M059J (cell line): ENCODE measurements at regions not wholly inside any gene's neighbourhood (a gene's known extent, or its start where the extent isn't known, plus 50 kb on each side); places are given as distances from the start of the nearest gene placed in this dataset.
A peak's percentile ranks its signal among the peaks of the same experiment; 100 is the strongest.
"Not testable (repeated sequence)": the region's sequence is repeated elsewhere in the genome, so short reads cannot be mapped to it uniquely, and the experiment has no call there.

Source experiments
- DNase-seq: peaks from one replicate; pipeline ENCODE4 v3.0.0-alpha.2; 2012; ENCODE audit warnings: low read depth

- peak; percentile 47 for DNase-seq
Measured at GRCh38 chr2:219726916-219727315, 99.5 kb downstream of the SLC4A3 start.

- DNase-seq: no peak
Measured at GRCh38 chr2:219727771-219728429, 100.5 kb downstream of the SLC4A3 start.

- no peak for DNase-seq
Measured at GRCh38 chr2:219728991-219729487, 101.6 kb downstream of the SLC4A3 start.

- DNase-seq: no peak
Measured at GRCh38 chr2:219731173-219731572, 103.7 kb downstream of the SLC4A3 start.

GRCh38 chr2:219733106-219733505, 105.7 kb downstream of the SLC4A3 start:
- DNase-seq: no peak

- no peak for DNase-seq
Measured at GRCh38 chr2:219733746-219734145, 106.3 kb downstream of the SLC4A3 start.

GRCh38 chr2:219736209-219736608, 108.8 kb downstream of the SLC4A3 start:
- DNase-seq: peak; percentile 75

GRCh38 chr2:219737270-219737691, 109.9 kb downstream of the SLC4A3 start:
- DNase-seq: peak; percentile 46

- no peak for DNase-seq
Measured at GRCh38 chr2:219739066-219739465, 111.6 kb downstream of the SLC4A3 start.

GRCh38 chr2:219739866-219740440, 112.5 kb downstream of the SLC4A3 start:
- DNase-seq: no peak

GRCh38 chr2:219743548-219743947, 116.1 kb downstream of the SLC4A3 start:
- DNase-seq: no peak

- no peak for DNase-seq
Measured at GRCh38 chr2:219744066-219744465, 116.6 kb downstream of the SLC4A3 start.

GRCh38 chr2:219744600-219744999, 117.2 kb downstream of the SLC4A3 start:
- no peak for DNase-seq

GRCh38 chr2:219747637-219748036, 120.2 kb downstream of the SLC4A3 start:
- no peak for DNase-seq

GRCh38 chr2:219748671-219749570, 121.5 kb downstream of the SLC4A3 start:
- DNase-seq: no peak

- DNase-seq: not testable (repeated sequence)
Measured at GRCh38 chr2:219751121-219751520, 123.7 kb downstream of the SLC4A3 start.

- no peak for DNase-seq
Measured at GRCh38 chr2:219752726-219753125, 125.3 kb downstream of the SLC4A3 start.

GRCh38 chr2:219758907-219759680, 131.7 kb downstream of the SLC4A3 start:
- no peak for DNase-seq

- no peak for DNase-seq
Measured at GRCh38 chr2:219759801-219760200, 132.4 kb downstream of the SLC4A3 start.

GRCh38 chr2:219765231-219765911, 137.9 kb downstream of the SLC4A3 start:
- DNase-seq: no peak

GRCh38 chr2:219766658-219767057, 139.2 kb downstream of the SLC4A3 start:
- no peak for DNase-seq
